K562 (cell line): ENCODE measurements at regions not wholly inside any gene's neighbourhood (a gene's known extent, or its start where the extent isn't known, plus 50 kb on each side); places are given as distances from the start of the nearest gene placed in this dataset.
A peak's percentile ranks its signal among the peaks of the same experiment; 100 is the strongest.

Source experiments
- ATAC-seq: fragments of 200-7000 bp; cut with Tn5 transposase; 3 replicates; pipeline ENCODE4 v1.9.1; 2020; ENCODE audit warnings: moderate library complexity
- BruUV-seq: library from RNA; stranded (reverse); fragments of 400-500 nt; replicated peaks from 2 replicates; lab custom pipeline; 2021; lab: Mats Ljungman, UMichigan
- CTCF ChIA-PET: fragments of 300-600 bp; formaldehyde crosslinking; extraction: SDS; loops from one replicate; lab custom pipeline; 2021; ENCODE audit warnings: low intra/inter-chr PET ratio; lab: Yijun Ruan, JAX
- POLR2A ChIA-PET: fragments of 300-600, 350-650 bp; sonication (Branson Sonifier 250); formaldehyde crosslinking; extraction: SDS; loops from one replicate; lab custom pipeline; 2021; ENCODE audit warnings: antibody characterized with exemption, inconsistent platforms; lab: Yijun Ruan, JAX
- DNase-seq, 4 experiments: peaks; one replicate each; pipeline versions ENCODE4 v3.0.0 to v3.0.0-alpha.2; 2011 to 2018; ENCODE audit warnings: low spot score in 3 of 4, mixed read lengths in 3 of 4; ENCODE audit errors: extremely low read depth in 1 of 4
- FAIRE-seq: peaks from 2 replicates; lab custom pipeline; 2011; peaks lifted over from hg19 to GRCh38; lab: Jason Lieb, UNC
- H2AFZ ChIP-seq: 2 replicates; pipeline ENCODE4 v1.6.0; 2011; ENCODE audit warnings: low read depth, low read length, control low read depth, inconsistent platforms
- H3K27ac ChIP-seq: fragments of 200-600 bp; 3 replicates; pipeline ENCODE4 v1.8.0; 2011; ENCODE audit warnings: low read depth, mild to moderate bottlenecking, control low read depth, inconsistent platforms, low read length, moderate library complexity, mixed read lengths; ENCODE audit errors: extremely low read depth
- H3K27me3 ChIP-seq, 2 experiments: fragments of 300-600 bp in 1 of 2; 2 replicates in 1 of 2; 3 replicates in 1 of 2; pipeline versions ENCODE4 v1.6.0 to v1.8.0; 2011; ENCODE audit warnings: inconsistent platforms in 2 of 2, low read length in 2 of 2, mild to moderate bottlenecking in 1 of 2, mixed read lengths in 1 of 2, moderate library complexity in 1 of 2; ENCODE audit not compliant: control insufficient read depth in 2 of 2, insufficient read depth in 2 of 2
- H3K36me3 ChIP-seq: fragments of 300-600 bp; 3 replicates; pipeline ENCODE4 v1.8.0; 2011; ENCODE audit warnings: mild to moderate bottlenecking, low read length, inconsistent platforms; ENCODE audit not compliant: control insufficient read depth, insufficient read depth
- H3K4me1 ChIP-seq, 2 experiments: fragments of 200-600 bp in 1 of 2; replicated peaks in 1 of 2; 2 replicates in 1 of 2; 3 replicates in 1 of 2; pipeline versions ENCODE4 v1.5.1 to v1.8.0; 2011; ENCODE audit warnings: inconsistent platforms in 2 of 2, low read length in 2 of 2, mild to moderate bottlenecking in 1 of 2, mixed read lengths in 1 of 2, moderate library complexity in 1 of 2; ENCODE audit not compliant: control insufficient read depth in 2 of 2, insufficient read depth in 2 of 2
- H3K4me2 ChIP-seq: 2 replicates; pipeline ENCODE4 v1.6.1; 2011; ENCODE audit warnings: low read length, control low read depth, inconsistent platforms, mixed read lengths; ENCODE audit not compliant: insufficient read depth
- H3K4me3 ChIP-seq: fragments of 200-600 bp; sonication (generic), shearing (Covaris generic); 2 replicates; pipeline ENCODE4 v1.5.1; 2016; ENCODE audit warnings: control low read depth, inconsistent platforms
- H3K79me2 ChIP-seq: fragments of 200-600 bp; 3 replicates; pipeline ENCODE4 v1.8.0; 2011; ENCODE audit warnings: low read length, inconsistent platforms; ENCODE audit not compliant: control insufficient read depth, insufficient read depth
- H3K9ac ChIP-seq, 2 experiments: 2 replicates each; pipeline versions ENCODE4 v1.6.0 to v1.6.1; 2011; ENCODE audit warnings: low read depth in 2 of 2, low read length in 2 of 2, control low read depth in 1 of 2, inconsistent platforms in 1 of 2, mild to moderate bottlenecking in 1 of 2, mixed read lengths in 1 of 2; ENCODE audit not compliant: insufficient read depth in 1 of 2
- H3K9me1 ChIP-seq: one replicate; pipeline ENCODE4 v1.6.0; 2011; ENCODE audit warnings: inconsistent platforms, mild to moderate bottlenecking, low read length, moderate library complexity; ENCODE audit not compliant: control insufficient read depth, insufficient read depth
- H3K9me3 ChIP-seq: replicated peaks from 2 replicates; pipeline ENCODE4 v1.5.1; 2011; ENCODE audit warnings: low read depth, low read length, inconsistent platforms; ENCODE audit not compliant: control insufficient read depth, insufficient read depth
- H4K20me1 ChIP-seq: replicated peaks from 2 replicates; pipeline ENCODE4 v1.6.1; 2011; ENCODE audit warnings: low read length, inconsistent platforms, mixed read lengths; ENCODE audit not compliant: control insufficient read depth, insufficient read depth
- EP300 ChIP-seq: IDR thresholded peaks from 2 replicates; pipeline ENCODE4 v1.6.1; 2012; ENCODE audit warnings: low read length, improper control_type of control experiment
- WGBS: fragments of 100-300 bp; shearing (Covaris generic); methylation state at CpG from one replicate; pipeline ENCODE4 v1.1.6; 2016; ENCODE audit warnings: low coverage, mixed read lengths; ENCODE audit not compliant: insufficient coverage; ENCODE audit errors: missing lambda C conversion rate; 5-methylcytosine and 5-hydroxymethylcytosine counted together
- in situ Hi-C: fragments of 300-500 bp; cut with MboI; formaldehyde crosslinking; loops from 4 replicates; pipeline ENCODE4 v1.15.0; 2018; ENCODE audit warnings: inconsistent platforms, mixed read lengths
- intact Hi-C: fragments of 100-400 bp; cut with micrococcal nuclease; formaldehyde crosslinking; loops from 2 replicates; pipeline ENCODE4 v1.14.2; 2022
- TF ChIP-seq, protein P1 (sequence below), 3 experiments: fragments of 200-800 bp in 1 of 3; fragments of 250-450 bp in 1 of 3; fragments of 450-650 bp in 1 of 3; sonication (Bioruptor Pico) in 1 of 3; sonication (Bioruptor generic) in 1 of 3; formaldehyde crosslinking in 1 of 3; IDR thresholded peaks; 2 replicates each; pipeline versions ENCODE4 v1.6.1 to v1.8.0; 2016 to 2022; ENCODE audit warnings: mild to moderate bottlenecking in 2 of 3, missing genetic modification characterization in 2 of 3, missing compliant biosample characterization in 1 of 3, moderate library complexity in 1 of 3

DNA sequence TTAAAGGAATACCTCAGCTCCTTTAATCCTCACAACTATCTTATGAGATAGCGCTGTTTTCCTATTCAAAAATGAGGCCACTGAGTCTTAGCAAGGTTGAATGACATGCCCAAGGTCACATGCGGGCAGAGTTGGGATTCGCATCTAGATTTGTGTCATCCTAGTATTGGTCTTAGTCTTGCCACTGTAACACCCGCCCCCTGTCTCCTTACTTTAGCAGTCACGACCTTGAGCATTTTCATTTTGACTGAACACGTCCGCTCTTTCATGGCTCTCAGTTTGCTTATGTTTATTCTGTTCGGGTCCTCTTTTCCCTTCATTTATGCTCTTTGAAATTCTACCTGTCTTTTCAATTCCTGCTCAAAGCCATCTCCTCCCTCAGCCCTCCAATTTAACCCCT is 112.5 kb upstream of the CADPS start:
- CTCF ChIA-PET: no interaction called here
- Histone ChIP-seq H3K27me3 (no peaks in the 10 kb centered on the region), H3K36me3 (no peaks in the 10 kb centered on the region), H3K9me3 (no peaks in the 10 kb centered on the region), H3K27ac (no peak overlapping the region), H3K4me2 (no peak overlapping the region), H3K9me1 (no peaks in the 10 kb centered on the region), H3K79me2 (no peaks in the 10 kb centered on the region)
- in situ Hi-C loops: no loop called here
- 0% methylated on average over 8 of the region's 8 CpGs for WGBS
- FAIRE-seq: no peak
- no peak for TF ChIP-seq EP300
- TF ChIP-seq, protein P1, sequence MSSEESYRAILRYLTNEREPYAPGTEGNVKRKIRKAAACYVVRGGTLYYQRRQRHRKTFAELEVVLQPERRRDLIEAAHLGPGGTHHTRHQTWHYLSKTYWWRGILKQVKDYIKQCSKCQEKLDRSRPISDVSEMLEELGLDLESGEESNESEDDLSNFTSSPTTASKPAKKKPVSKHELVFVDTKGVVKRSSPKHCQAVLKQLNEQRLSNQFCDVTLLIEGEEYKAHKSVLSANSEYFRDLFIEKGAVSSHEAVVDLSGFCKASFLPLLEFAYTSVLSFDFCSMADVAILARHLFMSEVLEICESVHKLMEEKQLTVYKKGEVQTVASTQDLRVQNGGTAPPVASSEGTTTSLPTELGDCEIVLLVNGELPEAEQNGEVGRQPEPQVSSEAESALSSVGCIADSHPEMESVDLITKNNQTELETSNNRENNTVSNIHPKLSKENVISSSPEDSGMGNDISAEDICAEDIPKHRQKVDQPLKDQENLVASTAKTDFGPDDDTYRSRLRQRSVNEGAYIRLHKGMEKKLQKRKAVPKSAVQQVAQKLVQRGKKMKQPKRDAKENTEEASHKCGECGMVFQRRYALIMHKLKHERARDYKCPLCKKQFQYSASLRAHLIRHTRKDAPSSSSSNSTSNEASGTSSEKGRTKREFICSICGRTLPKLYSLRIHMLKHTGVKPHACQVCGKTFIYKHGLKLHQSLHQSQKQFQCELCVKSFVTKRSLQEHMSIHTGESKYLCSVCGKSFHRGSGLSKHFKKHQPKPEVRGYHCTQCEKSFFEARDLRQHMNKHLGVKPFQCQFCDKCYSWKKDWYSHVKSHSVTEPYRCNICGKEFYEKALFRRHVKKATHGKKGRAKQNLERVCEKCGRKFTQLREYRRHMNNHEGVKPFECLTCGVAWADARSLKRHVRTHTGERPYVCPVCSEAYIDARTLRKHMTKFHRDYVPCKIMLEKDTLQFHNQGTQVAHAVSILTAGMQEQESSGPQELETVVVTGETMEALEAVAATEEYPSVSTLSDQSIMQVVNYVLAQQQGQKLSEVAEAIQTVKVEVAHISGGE (CRISPR knock-in tag; IDR thresholded peaks at IDR 0.05): 0 out of 6 replicates have a peak, but pooled peaks of 1 of the 3 experiments have one; percentile 1
- TF ChIP-seq, all 486 proteins: peak for 1
- BruUV-seq: no TSS peak
- Histone ChIP-seq H3K4me1 (no peaks in the 10 kb centered on the region), H4K20me1 (no peaks in the 10 kb centered on the region), H2AFZ (no peak overlapping the region), H3K4me3 (no peak overlapping the region), H3K9ac (no peak overlapping the region)
- POLR2A ChIA-PET: no interaction called here
- intact Hi-C loops: no loop called here
- DNase-seq: no peak
- no peak for ATAC-seq
